NCI-H1930 (cell line): ENCODE measurements at regions not wholly inside any gene's neighbourhood (a gene's known extent, or its start where the extent isn't known, plus 50 kb on each side); places are given as distances from the start of the nearest gene placed in this dataset.

Experiments
- DNase-seq, 2 experiments: peaks; one replicate each; lab custom pipeline; 2025; lab: John Stamatoyannopoulos, UW

GRCh38 chr10:8979976-8980375 lies 925.5 kb downstream of the GATA3 start:
- no peak for DNase-seq

GRCh38 chr10:8981277-8981676 lies 926.8 kb downstream of the GATA3 start:
- no peak for DNase-seq

- DNase-seq = no peak
Measured at GRCh38 chr10:8985651-8986050, 931.2 kb downstream of the GATA3 start.

DNA sequence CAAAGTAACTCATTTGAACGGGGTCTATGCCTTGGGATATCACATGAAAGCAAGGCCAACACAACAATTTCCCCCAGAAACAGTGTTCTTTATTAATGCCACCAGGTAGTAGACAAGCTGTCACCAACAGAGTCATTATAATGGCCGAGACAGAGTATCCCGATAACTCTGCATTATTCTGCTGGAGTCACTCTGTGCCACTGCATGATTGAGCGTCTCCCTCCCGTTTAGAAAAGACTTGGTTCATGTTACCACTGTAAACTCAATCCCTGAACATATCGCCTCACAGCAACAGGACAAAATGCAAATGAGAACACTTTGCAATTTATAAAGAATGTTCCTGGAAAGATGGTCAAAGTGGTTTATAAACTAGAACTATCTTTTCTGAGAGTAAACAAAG lies 932.5 kb downstream of the GATA3 start:
- DNase-seq = no peak

DNA sequence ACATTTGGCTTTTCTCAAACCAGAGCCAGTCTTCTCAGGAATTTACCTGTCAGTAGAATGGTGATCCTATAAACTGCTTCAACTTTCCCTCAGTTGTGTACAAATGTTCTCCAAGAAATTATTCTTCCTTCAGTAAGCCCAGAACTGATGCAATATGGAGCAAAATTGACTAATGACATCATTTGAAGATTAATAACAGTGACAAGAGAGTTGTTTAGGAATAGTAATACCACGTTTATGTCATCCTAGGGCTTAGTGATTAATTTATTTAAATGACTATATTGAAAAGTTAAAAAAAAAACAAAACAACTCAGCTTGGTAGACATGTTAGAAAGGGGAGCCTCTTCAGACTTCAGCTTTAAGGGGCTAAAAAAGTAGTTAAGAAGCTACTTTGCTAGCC lies 933.2 kb downstream of the GATA3 start:
- no peak for DNase-seq

GRCh38 chr10:8990280-8990987 lies 935.9 kb downstream of the GATA3 start:
- no peak for DNase-seq

- no peak for DNase-seq
Measured at GRCh38 chr10:8992009-8992408, 937.5 kb downstream of the GATA3 start.

DNA sequence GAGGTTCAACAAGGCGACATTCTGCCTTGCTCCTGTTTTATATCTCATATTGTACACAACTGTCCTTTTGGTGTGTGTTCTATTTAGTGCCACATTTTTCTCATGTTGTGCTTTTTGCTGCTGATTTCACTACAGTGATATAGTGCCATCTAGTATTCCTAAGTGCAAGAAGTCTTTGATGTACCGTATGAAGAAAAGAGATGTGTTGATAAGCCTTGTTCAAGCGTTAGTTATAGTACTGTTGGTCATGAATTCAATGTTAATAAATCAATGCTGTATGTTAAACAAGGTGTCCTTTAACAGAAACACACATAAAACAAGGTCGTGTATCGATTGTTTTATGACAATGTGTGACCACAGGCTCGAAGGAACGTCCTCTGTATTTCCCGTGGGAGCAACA lies 939.4 kb downstream of the GATA3 start:
- no peak for DNase-seq

GRCh38 chr10:8998751-8999150 lies 944.3 kb downstream of the GATA3 start:
- DNase-seq = no peak

GRCh38 chr10:9003122-9003521 lies 948.6 kb downstream of the GATA3 start:
- DNase-seq = no peak

GRCh38 chr10:9004736-9005135 lies 950.2 kb downstream of the GATA3 start:
- DNase-seq = no peak

DNA sequence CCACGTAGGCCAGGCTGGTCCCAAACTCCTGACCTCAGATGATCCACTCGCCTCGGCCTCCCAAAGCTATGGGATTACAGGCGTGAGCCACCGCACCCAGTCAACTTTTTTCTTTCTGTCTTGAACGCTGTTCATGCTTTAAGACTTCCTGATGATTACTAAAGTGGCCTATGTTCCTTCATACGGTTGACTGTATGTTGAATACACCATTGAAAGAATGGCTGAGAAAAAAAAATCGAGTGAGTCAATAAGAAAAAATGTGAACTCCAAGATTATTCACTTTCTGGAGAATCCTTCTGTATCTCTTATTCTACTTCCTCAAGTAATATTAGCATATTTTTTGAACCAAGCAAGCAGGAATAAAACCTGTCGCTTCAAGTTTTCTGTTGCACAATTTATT lies 955.0 kb downstream of the GATA3 start:
- DNase-seq = no peak

DNA sequence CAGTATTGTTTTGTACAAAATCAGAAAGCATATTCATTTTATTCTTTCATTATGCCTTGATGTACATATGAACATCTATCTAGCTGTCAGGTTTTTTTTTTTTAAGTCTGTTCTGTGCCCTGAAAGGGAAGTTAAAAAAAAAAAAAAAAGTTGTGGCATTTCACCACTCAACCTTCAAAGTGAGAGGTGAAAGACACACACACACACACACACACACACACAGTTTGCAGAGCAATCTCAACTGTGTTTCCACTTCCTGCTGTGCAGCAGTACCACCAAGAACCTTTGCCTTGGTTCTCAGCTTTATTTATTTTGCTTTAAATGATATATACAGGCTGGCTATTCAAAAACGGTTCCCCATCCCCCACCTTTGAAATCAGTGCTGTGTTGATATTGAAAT lies 955.6 kb downstream of the GATA3 start:
- no peak for DNase-seq

- DNase-seq = no peak
Measured at GRCh38 chr10:9010931-9011670, 956.6 kb downstream of the GATA3 start.

GRCh38 chr10:9012312-9012711 lies 957.8 kb downstream of the GATA3 start:
- no peak for DNase-seq

DNA sequence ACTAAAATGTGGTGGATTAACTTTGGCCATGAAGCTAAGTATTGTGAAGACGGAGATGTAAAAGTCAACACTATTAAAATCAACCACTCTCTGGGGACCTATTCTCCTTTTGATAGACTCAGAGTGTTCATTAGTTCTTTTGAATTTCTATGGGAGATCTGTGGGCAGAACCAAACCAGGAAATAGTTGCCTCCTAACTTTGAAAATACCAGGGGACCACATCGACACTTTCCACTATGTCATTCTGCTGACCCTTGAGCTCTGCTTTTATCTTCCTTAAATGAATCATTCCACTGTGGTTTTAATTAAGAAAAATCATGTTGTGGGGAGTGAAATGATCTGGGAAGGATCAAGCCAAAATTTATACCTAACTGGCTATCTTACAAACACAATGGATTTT lies 960.5 kb downstream of the GATA3 start:
- DNase-seq = no peak

DNA sequence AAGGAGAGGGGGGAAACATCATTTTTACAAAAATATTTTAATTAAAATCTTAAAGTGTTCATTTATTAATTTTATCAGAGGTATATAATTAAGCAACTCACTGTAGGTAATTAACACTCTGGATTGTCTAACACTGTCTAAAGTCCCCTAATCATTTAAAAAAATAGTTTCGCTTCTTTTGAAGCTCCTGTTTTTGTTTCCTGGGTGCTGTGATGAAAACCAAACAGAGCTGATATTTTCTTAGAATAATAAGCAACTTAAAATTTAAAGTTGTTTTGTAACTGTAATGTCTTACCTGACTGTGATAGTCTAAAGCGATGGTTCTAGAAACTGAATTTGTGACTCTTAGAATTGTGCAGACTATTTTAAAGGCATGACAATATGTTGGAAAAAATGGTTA lies 961.0 kb downstream of the GATA3 start:
- DNase-seq = no peak

- no peak for DNase-seq
Measured at GRCh38 chr10:9016930-9017329, 962.4 kb downstream of the GATA3 start.

- DNase-seq = no peak
Measured at GRCh38 chr10:9018195-9019173, 964.0 kb downstream of the GATA3 start.

GRCh38 chr10:9023206-9023605 lies 968.7 kb downstream of the GATA3 start:
- DNase-seq = no peak

DNA sequence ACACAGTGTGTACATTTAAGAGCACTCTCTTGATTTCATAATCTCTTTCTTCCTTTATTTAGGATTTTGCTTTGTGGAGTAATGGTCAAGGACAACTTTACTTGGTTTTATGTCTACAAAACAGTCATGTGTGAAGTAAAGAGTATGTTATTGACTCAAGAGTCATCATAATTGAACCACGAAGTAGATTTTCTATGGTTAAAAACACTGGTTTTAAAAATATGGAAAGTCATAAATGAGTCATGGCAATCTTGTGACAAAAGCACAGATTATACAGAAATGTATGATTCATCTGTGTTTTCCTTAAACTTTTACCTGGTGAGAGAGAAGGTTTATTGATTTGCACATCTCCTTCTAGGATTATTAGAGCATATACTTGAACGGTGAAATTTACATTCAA lies 969.7 kb downstream of the GATA3 start:
- DNase-seq = no peak

GRCh38 chr10:9028231-9028630 lies 973.7 kb downstream of the GATA3 start:
- DNase-seq = no peak

DNA sequence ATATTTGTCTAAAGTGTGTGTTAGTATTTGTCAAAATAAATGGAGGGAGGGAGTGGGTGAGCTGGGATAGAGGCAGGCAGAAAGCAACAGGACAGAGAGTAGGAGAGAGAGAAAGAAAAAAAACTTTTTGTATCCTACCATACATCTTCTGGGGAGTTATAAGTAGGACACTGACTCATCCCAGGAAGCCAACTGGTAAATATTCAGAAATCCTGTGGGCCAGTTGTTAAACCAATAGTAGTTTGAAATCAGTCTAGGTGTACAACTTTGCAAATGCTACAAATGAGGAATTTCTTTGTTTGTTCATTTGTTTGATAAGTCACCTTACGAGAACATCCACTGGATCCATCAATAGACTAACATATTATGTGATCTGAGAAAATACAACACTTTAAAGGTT lies 980.9 kb downstream of the GATA3 start:
- DNase-seq = no peak
